ENCODE measurements at regions not wholly inside any gene's neighbourhood (a gene's known extent, or its start where the extent isn't known, plus 50 kb on each side); places are given as distances from the start of the nearest gene placed in this dataset.
"Not testable (repeated sequence)": the region's sequence is repeated elsewhere in the genome, so short reads cannot be mapped to it uniquely, and the experiment has no call there.

- peak; percentile 27 for DNase-seq
These were observed 56.8 kb upstream of the FAM171A1 start for GRCh38 chr10:15427843-15428414.

GRCh38 chr10:15426558-15426957 is 55.5 kb upstream of the FAM171A1 start:
- no peak for DNase-seq

GRCh38 chr10:15426115-15426514 is 55.0 kb upstream of the FAM171A1 start:
- no peak for DNase-seq

GRCh38 chr10:15421875-15422274 is 50.8 kb upstream of the FAM171A1 start:
- DNase-seq, result not testable (repeated sequence)

All from NCI-H510A treated with DMSO at 0.1 percent for 48 hours (cell line).